LHCN-M2 (cell line): ENCODE measurements at regions not wholly inside any gene's neighbourhood (a gene's known extent, or its start where the extent isn't known, plus 50 kb on each side); places are given as distances from the start of the nearest gene placed in this dataset.
"Not testable (repeated sequence)": the region's sequence is repeated elsewhere in the genome, so short reads cannot be mapped to it uniquely, and the experiment has no call there.

Source experiments
- DNase-seq: peaks from one replicate; pipeline ENCODE4 v3.0.0-alpha.2; 2012; ENCODE audit warnings: low read depth

GRCh38 chr10:45249978-45250693, 65.3 kb downstream of the OR13A1 start:
- peak; percentile 50 for DNase-seq

GRCh38 chr10:45250694-45251075, 64.7 kb downstream of the OR13A1 start:
- DNase-seq, result not testable (repeated sequence)
